GM23338 (cell line): ENCODE measurements at regions not wholly inside any gene's neighbourhood (a gene's known extent, or its start where the extent isn't known, plus 50 kb on each side); places are given as distances from the start of the nearest gene placed in this dataset.

Experiments used
- ATAC-seq: fragments of 200-7000 bp; cut with Tn5 transposase; 3 replicates; pipeline ENCODE4 v1.9.1; 2020
- DNase-seq: peaks from one replicate; pipeline ENCODE4 v3.0.0-alpha.2; 2015; ENCODE audit warnings: low spot score
- H2AFZ ChIP-seq: fragments of 200-600 bp; sonication (generic); 2 replicates; pipeline ENCODE4 v1.8.0; 2016; ENCODE audit warnings: antibody characterized with exemption, mild to moderate bottlenecking, moderate library complexity
- H3F3A ChIP-seq: fragments of 200-600 bp; sonication (generic); replicated peaks from 2 replicates; pipeline ENCODE4 v1.8.0; 2017; ENCODE audit warnings: antibody characterized with exemption, mixed run types, low read depth
- H3K27ac ChIP-seq: fragments of 200-600 bp; sonication (generic); 2 replicates; pipeline ENCODE4 v1.6.1; 2016; ENCODE audit warnings: low read depth
- H3K27me3 ChIP-seq: fragments of 200-600 bp; sonication (generic); 2 replicates; pipeline ENCODE4 v1.8.0; 2016; ENCODE audit warnings: mild to moderate bottlenecking, mixed run types, moderate library complexity; ENCODE audit not compliant: insufficient read depth
- H3K36me3 ChIP-seq: fragments of 200-600 bp; sonication (generic); 2 replicates; pipeline ENCODE4 v1.8.0; 2016; ENCODE audit warnings: mild to moderate bottlenecking; ENCODE audit not compliant: insufficient read depth
- H3K4me1 ChIP-seq: fragments of 200-600 bp; sonication (generic); 2 replicates; pipeline ENCODE4 v1.8.0; 2016; ENCODE audit warnings: mild to moderate bottlenecking, moderate library complexity; ENCODE audit not compliant: insufficient read depth
- H3K4me2 ChIP-seq: fragments of 200-600 bp; sonication (generic); 2 replicates; pipeline ENCODE4 v1.7.1; 2017; ENCODE audit warnings: mixed run types
- H3K4me3 ChIP-seq: fragments of 200-600 bp; sonication (generic); 2 replicates; pipeline ENCODE4 v1.6.1; 2016; ENCODE audit warnings: mixed run types
- H3K79me2 ChIP-seq: fragments of 200-600 bp; sonication (generic); replicated peaks from 2 replicates; pipeline ENCODE4 v1.8.0; 2017; ENCODE audit warnings: mild to moderate bottlenecking; ENCODE audit not compliant: insufficient read depth
- H3K9me2 ChIP-seq: fragments of 200-600 bp; sonication (generic); 2 replicates; pipeline ENCODE4 v1.8.0; 2017; ENCODE audit not compliant: insufficient read depth
- H4K20me1 ChIP-seq: fragments of 200-600 bp; sonication (generic); replicated peaks from 2 replicates; pipeline ENCODE4 v1.8.0; 2017; ENCODE audit warnings: mild to moderate bottlenecking; ENCODE audit not compliant: insufficient read depth
- H3K27ac Mint-ChIP-seq: 2 replicates; pipeline ENCODE4 v1.8.0; 2020; ENCODE audit warnings: inconsistent platforms, mild to moderate bottlenecking, moderate library complexity, mixed read lengths
- H3K27me3 Mint-ChIP-seq: 3 replicates; pipeline ENCODE4 v1.8.0; 2022; ENCODE audit warnings: low read depth, mild to moderate bottlenecking, moderate library complexity, mixed read lengths, inconsistent platforms; ENCODE audit not compliant: insufficient read depth, poor library complexity
- H3K36me3 Mint-ChIP-seq: 3 replicates; pipeline ENCODE4 v1.8.0; 2021; ENCODE audit warnings: low read depth, mild to moderate bottlenecking, inconsistent platforms, moderate library complexity, mixed read lengths
- H3K4me1 Mint-ChIP-seq: 3 replicates; pipeline ENCODE4 v1.8.0; 2020; ENCODE audit warnings: mild to moderate bottlenecking, inconsistent platforms, mixed read lengths
- H3K4me3 Mint-ChIP-seq: 3 replicates; pipeline ENCODE4 v1.8.0; 2021; ENCODE audit warnings: moderate library complexity, mild to moderate bottlenecking, inconsistent platforms, mixed read lengths
- H3K9me3 Mint-ChIP-seq: 3 replicates; pipeline ENCODE4 v1.8.0; 2020; ENCODE audit warnings: moderate library complexity, mild to moderate bottlenecking, inconsistent platforms, mixed read lengths
- CREB1 ChIP-seq: fragments of 250-450 bp; sonication (Bioruptor Pico); IDR thresholded peaks from 2 replicates; pipeline ENCODE4 v1.5.0; 2020; ENCODE audit warnings: low read depth, mild to moderate bottlenecking, moderate library complexity
- CTCF ChIP-seq, 2 experiments: fragments of 200-600 bp in 1 of 2; sonication (generic) in 1 of 2; conservative IDR thresholded peaks; 2 replicates each; pipeline versions ENCODE4 v1.5.1 to v1.6.1; 2016 to 2017; ENCODE audit warnings: antibody characterized with exemption in 2 of 2, low read depth in 2 of 2, mild to moderate bottlenecking in 2 of 2, moderate library complexity in 1 of 2
- ETS1 ChIP-seq: IDR thresholded peaks from 2 replicates; pipeline ENCODE4 v1.6.1; 2016; ENCODE audit warnings: antibody characterized with exemption
- EZH2 ChIP-seq: fragments of 200-600 bp; sonication (generic); IDR thresholded peaks from one replicate; pipeline ENCODE4 v1.8.0; 2017; ENCODE audit warnings: antibody characterized with exemption, mild to moderate bottlenecking, low read depth; ENCODE audit not compliant: unreplicated experiment
- EZH2phosphoT487 ChIP-seq: fragments of 200-600 bp; sonication (generic); IDR thresholded peaks from one replicate; pipeline ENCODE4 v1.8.1; 2018; ENCODE audit warnings: antibody characterized with exemption; ENCODE audit not compliant: unreplicated experiment
- JUNB ChIP-seq: IDR thresholded peaks from one replicate; pipeline ENCODE4 v1.6.1; 2016; ENCODE audit warnings: antibody characterized with exemption; ENCODE audit not compliant: unreplicated experiment
- NANOG ChIP-seq: IDR thresholded peaks from 2 replicates; pipeline ENCODE4 v1.6.1; 2016; ENCODE audit warnings: antibody characterized with exemption, borderline replicate concordance
- POLR2AphosphoS5 ChIP-seq: IDR thresholded peaks from 2 replicates; pipeline ENCODE4 v1.6.1; 2016; ENCODE audit warnings: antibody characterized with exemption, low read depth
- REST ChIP-seq: IDR thresholded peaks from one replicate; pipeline ENCODE4 v1.6.1; 2018; ENCODE audit warnings: antibody characterized with exemption; ENCODE audit not compliant: unreplicated experiment
- ZNF114 ChIP-seq: fragments of 250-450 bp; sonication (Bioruptor Pico); IDR thresholded peaks from 2 replicates; pipeline ENCODE4 v1.5.0; 2020; ENCODE audit warnings: mild to moderate bottlenecking, moderate library complexity
- ZNF331 ChIP-seq: fragments of 250-450 bp; sonication (Bioruptor Pico); IDR thresholded peaks from 2 replicates; pipeline ENCODE4 v1.5.0; 2020; ENCODE audit warnings: low read depth, mild to moderate bottlenecking, moderate library complexity

- TF ChIP-seq ZNF331 (CRISPR knock-in tag) = no peak
- TF ChIP-seq EZH2 = no peak
- no peak for TF ChIP-seq JUNB
- no peak for TF ChIP-seq NANOG
- TF ChIP-seq REST = no peak
- TF ChIP-seq ETS1 = no peak
- no peak for TF ChIP-seq CREB1
- no peak for TF ChIP-seq CTCF (conservative IDR thresholded peaks at IDR 0.05; ENCODE audit: low read depth in 2 of 2)
These were observed 685.8 kb downstream of the MAT2B start (continued) for GRCh38 chr5:164191240-164191639.

GRCh38 chr5:164202338-164202737, 696.9 kb downstream of the MAT2B start:
- no peak overlapping the region for H3K4me2 ChIP-seq
- no peaks in the 10 kb centered on the region for H4K20me1 ChIP-seq
- Mint-ChIP-seq H3K4me1 (peaks cover 13% of the 10 kb centered on the region; the same call in 2 of the 3 replicates), H3K27ac (0 out of 2 replicates have a peak overlapping the region, but pooled peaks have one; percentile 10), H3K36me3 (no peaks in the 10 kb centered on the region), H3K4me3 (no peak overlapping the region), H3K27me3 (no peaks in the 10 kb centered on the region), H3K9me3 (no peaks in the 10 kb centered on the region; the same call in 2 of the 3 replicates)
- H3K27me3 ChIP-seq = no peaks in the 10 kb centered on the region
- no peaks in the 10 kb centered on the region for H3K4me1 ChIP-seq
- peak overlapping the region; percentile 60; the same call in 1 of the 2 replicates for H2AFZ ChIP-seq
- no peaks in the 10 kb centered on the region for H3K79me2 ChIP-seq
- no peaks in the 10 kb centered on the region for H3K36me3 ChIP-seq
- H3K4me3 ChIP-seq = no peak overlapping the region
- 0 out of 2 replicates have a peak overlapping the region, but pooled peaks have one; percentile 2 for H3K27ac ChIP-seq
- ATAC-seq (no peak), DNase-seq (no peak)
- TF ChIP-seq ETS1 (no peak), REST (no peak), EZH2phosphoT487 (no peak), POLR2AphosphoS5 (no peak), ZNF114 (CRISPR knock-in tag) (no peak), NANOG (no peak), CREB1 (no peak), CTCF (conservative IDR thresholded peaks at IDR 0.05; ENCODE audit: low read depth in 2 of 2) (no peak), ZNF331 (CRISPR knock-in tag) (no peak), EZH2 (no peak)
- no peaks in the 10 kb centered on the region for H3K9me2 ChIP-seq
- no peaks in the 10 kb centered on the region for H3F3A ChIP-seq
